Body of pancreas (tissue), 4 donors: ENCODE measurements at regions not wholly inside any gene's neighbourhood (a gene's known extent, or its start where the extent isn't known, plus 50 kb on each side); places are given as distances from the start of the nearest gene placed in this dataset.

Experiments
- ATAC-seq: fragments of 150-250 bp; one replicate; pipeline ENCODE4 v1.9.1; 2016
- DNase-seq, 4 donors: peaks; one replicate each; pipeline ENCODE4 v3.0.0-alpha.2; 2019
- H3K27ac ChIP-seq, 4 donors: fragments of 200-600 bp; sonication (generic); 1 replicate in 3 of 4; 2 replicates in 1 of 4; pipeline versions ENCODE4 v1.5.1 to v1.6.1; 2016 to 2019; ENCODE audit warnings: mild to moderate bottlenecking in 1 of 4, mixed read lengths in 1 of 4, moderate library complexity in 1 of 4
- H3K27me3 ChIP-seq, 2 donors: fragments of 200-600 bp; sonication (generic); one replicate each; pipeline ENCODE4 v1.6.0; 2016; ENCODE audit warnings: mild to moderate bottlenecking in 1 of 2
- H3K36me3 ChIP-seq, 2 donors: fragments of 200-600 bp; sonication (generic); replicated peaks in 1 of 2; 2 replicates each; pipeline ENCODE4 v1.5.1; 2016; ENCODE audit warnings: low read depth in 2 of 2; ENCODE audit not compliant: insufficient read depth in 1 of 2
- H3K4me1 ChIP-seq: fragments of 200-600 bp; sonication (generic); one replicate; pipeline ENCODE4 v1.6.0; 2016
- H3K4me3 ChIP-seq, 2 donors: fragments of 200-600 bp; sonication (generic); 1 replicate in 1 of 2; 2 replicates in 1 of 2; pipeline ENCODE4 v1.5.1; 2016 to 2019
- H3K9me3 ChIP-seq, 3 donors: fragments of 200-600 bp; sonication (generic); 1 replicate in 2 of 3; 2 replicates in 1 of 3; pipeline ENCODE4 v1.5.1; 2016
- POLR2A ChIP-seq, 3 donors: fragments of 450-650 bp; IDR thresholded peaks; one replicate each; pipeline ENCODE4 v1.6.1; 2016; ENCODE audit warnings: antibody characterized with exemption in 3 of 3, mild to moderate bottlenecking in 2 of 3
- WGBS, 2 donors: methylation state at CpG; one replicate each; pipeline ENCODE4 v1.1.5; 2017; 5-methylcytosine and 5-hydroxymethylcytosine counted together
- intact Hi-C: fragments of 100-400 bp; cut with DNase I; formaldehyde crosslinking; loops from one replicate; pipeline ENCODE4 v1.15.1; 2023
- TF ChIP-seq, protein P1 (sequence below), 7 experiments: fragments of 450-650 bp in 4 of 7; fragments of 200-600 bp in 3 of 7; sonication (generic) in 3 of 7; IDR thresholded peaks; one replicate each; pipeline ENCODE4 v1.5.1; 2016 to 2019; ENCODE audit warnings: antibody characterized with exemption in 7 of 7

GRCh38 chr2:225742487-225742886 is 343.0 kb downstream of the NYAP2 start:
- ATAC-seq = no peak
- no peak for DNase-seq
- no peak overlapping the region for H3K4me3 ChIP-seq
- TF ChIP-seq, protein P1, sequence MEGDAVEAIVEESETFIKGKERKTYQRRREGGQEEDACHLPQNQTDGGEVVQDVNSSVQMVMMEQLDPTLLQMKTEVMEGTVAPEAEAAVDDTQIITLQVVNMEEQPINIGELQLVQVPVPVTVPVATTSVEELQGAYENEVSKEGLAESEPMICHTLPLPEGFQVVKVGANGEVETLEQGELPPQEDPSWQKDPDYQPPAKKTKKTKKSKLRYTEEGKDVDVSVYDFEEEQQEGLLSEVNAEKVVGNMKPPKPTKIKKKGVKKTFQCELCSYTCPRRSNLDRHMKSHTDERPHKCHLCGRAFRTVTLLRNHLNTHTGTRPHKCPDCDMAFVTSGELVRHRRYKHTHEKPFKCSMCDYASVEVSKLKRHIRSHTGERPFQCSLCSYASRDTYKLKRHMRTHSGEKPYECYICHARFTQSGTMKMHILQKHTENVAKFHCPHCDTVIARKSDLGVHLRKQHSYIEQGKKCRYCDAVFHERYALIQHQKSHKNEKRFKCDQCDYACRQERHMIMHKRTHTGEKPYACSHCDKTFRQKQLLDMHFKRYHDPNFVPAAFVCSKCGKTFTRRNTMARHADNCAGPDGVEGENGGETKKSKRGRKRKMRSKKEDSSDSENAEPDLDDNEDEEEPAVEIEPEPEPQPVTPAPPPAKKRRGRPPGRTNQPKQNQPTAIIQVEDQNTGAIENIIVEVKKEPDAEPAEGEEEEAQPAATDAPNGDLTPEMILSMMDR (IDR thresholded peaks at IDR 0.05) = no peak
- TF ChIP-seq POLR2A (IDR thresholded peaks at IDR 0.05) = no peak
- H3K27me3 ChIP-seq = no peaks in the 10 kb centered on the region
- intact Hi-C loops = no loop called here
- no peaks in the 10 kb centered on the region for H3K4me1 ChIP-seq
- H3K36me3 ChIP-seq = no peaks in the 10 kb centered on the region
- WGBS, 2 donors = 84 to 86% methylated on average over 2 of the region's 2 CpGs
- no peak overlapping the region for H3K27ac ChIP-seq
- no peaks in the 10 kb centered on the region for H3K9me3 ChIP-seq

DNA sequence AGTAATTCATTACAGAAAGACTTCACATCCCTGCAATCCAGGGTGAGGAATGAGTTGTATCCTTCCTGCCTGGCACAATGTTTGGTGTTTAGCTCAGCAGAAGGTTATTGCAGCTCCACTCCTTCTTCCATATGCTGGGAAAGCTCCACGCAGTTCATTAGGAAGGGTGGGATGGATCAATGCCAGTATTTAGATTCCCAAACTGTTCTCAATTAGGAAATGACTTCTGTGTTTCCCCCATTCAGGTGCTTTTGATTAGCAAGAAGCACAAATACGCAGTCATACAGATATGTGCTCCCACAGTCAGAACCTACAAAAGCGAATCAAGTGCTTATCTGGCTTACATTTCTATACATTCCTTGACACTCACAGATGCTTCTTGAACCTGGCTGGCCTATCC is 340.6 kb downstream of the NYAP2 start:
- H3K4me1 ChIP-seq = no peaks in the 10 kb centered on the region
- no peak overlapping the region for H3K4me3 ChIP-seq
- TF ChIP-seq POLR2A (IDR thresholded peaks at IDR 0.05) = no peak
- TF ChIP-seq, protein P1 (IDR thresholded peaks at IDR 0.05) = no peak
- no peaks in the 10 kb centered on the region for H3K36me3 ChIP-seq
- H3K27ac ChIP-seq = no peak overlapping the region
- no peaks in the 10 kb centered on the region for H3K9me3 ChIP-seq
- no peaks in the 10 kb centered on the region for H3K27me3 ChIP-seq
- DNase-seq (no peak), ATAC-seq (no peak)
- 74 to 75% methylated on average over 3 of the region's 3 CpGs for WGBS, 2 donors
- intact Hi-C loops = no loop called here

DNA sequence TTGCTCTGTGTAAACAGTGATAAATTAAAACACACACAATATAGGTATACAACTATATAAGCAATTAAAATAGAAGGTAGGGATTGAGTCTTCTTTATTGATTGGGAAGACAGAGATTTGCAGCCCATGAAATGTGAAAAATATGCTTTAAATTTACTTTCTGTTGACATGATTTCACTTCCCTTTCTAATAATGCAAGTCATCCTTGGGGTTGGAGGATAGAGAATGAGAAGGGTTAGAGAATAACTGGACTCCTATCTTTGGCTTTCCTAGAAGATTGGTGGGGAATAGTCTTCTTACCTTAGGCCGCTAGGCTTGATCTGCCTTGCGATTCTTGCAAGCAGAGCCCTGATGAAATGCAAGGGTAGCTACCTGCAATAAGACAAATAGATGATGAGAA is 339.8 kb downstream of the NYAP2 start:
- ATAC-seq = no peak
- intact Hi-C loops = no loop called here

GRCh38 chr2:225738735-225739134 is 339.2 kb downstream of the NYAP2 start:
- Histone ChIP-seq H3K27me3 (no peaks in the 10 kb centered on the region), H3K4me3 (no peak overlapping the region), H3K4me1 (no peaks in the 10 kb centered on the region), H3K27ac (no peak overlapping the region), H3K36me3 (no peaks in the 10 kb centered on the region), H3K9me3 (no peaks in the 10 kb centered on the region)
- intact Hi-C loops = no loop called here
- ATAC-seq (no peak), DNase-seq (no peak)
- TF ChIP-seq POLR2A (IDR thresholded peaks at IDR 0.05) = no peak
- TF ChIP-seq, protein P1 (IDR thresholded peaks at IDR 0.05) = no peak
- WGBS, 2 donors = 54 to 63% methylated on average over 1 of the region's 1 CpG

More for the DNA sequence above, 339.8 kb downstream of the NYAP2 start:
- Histone ChIP-seq H3K9me3 (no peaks in the 10 kb centered on the region), H3K27me3 (no peaks in the 10 kb centered on the region), H3K4me3 (no peak overlapping the region), H3K4me1 (no peaks in the 10 kb centered on the region), H3K27ac (no peak overlapping the region), H3K36me3 (no peaks in the 10 kb centered on the region)
- no peak for DNase-seq
- TF ChIP-seq, protein P1 (IDR thresholded peaks at IDR 0.05) = no peak
- TF ChIP-seq POLR2A (IDR thresholded peaks at IDR 0.05) = no peak
- WGBS, 2 donors = 80 to 86% methylated on average over 2 of the region's 2 CpGs

DNA sequence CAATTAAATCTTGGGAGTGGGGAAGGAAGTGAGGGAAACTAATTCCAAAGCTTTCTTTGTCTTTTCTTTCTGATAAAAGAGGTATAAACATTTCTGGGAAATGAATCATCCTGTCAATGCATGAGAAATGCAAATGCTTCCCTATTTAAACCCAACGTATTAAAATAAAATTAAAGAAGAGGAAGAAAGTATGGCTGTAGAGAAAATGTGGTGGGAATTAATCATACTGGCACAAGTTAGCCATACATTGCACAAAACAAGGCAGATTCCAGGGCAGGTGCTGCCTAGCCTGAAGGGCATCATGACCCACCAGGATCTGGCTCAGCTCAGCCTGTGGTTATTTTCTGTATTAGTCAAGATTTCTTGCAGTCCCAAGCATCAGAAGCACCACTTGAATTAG is 338.0 kb downstream of the NYAP2 start:
- no peaks in the 10 kb centered on the region for H3K36me3 ChIP-seq
- no peaks in the 10 kb centered on the region for H3K9me3 ChIP-seq
- TF ChIP-seq, protein P1 (IDR thresholded peaks at IDR 0.05) = no peak
- TF ChIP-seq POLR2A (IDR thresholded peaks at IDR 0.05) = no peak
- no peaks in the 10 kb centered on the region for H3K27me3 ChIP-seq
- no peaks in the 10 kb centered on the region for H3K4me1 ChIP-seq
- H3K27ac ChIP-seq = no peak overlapping the region
- ATAC-seq (no peak), DNase-seq (no peak)
- no peak overlapping the region for H3K4me3 ChIP-seq
- 11 to 37% methylated on average over 1 of the region's 1 CpG for WGBS, 2 donors
- intact Hi-C loops = no loop called here
